ENCODE measurements at regions not wholly inside any gene's neighbourhood (a gene's known extent, or its start where the extent isn't known, plus 50 kb on each side); places are given as distances from the start of the nearest gene placed in this dataset.

GRCh38 chr5:118565335-118565971 lies 422.9 kb downstream of the DTWD2 start:
- H3K27ac ChIP-seq (ENCODE audit: low read length) = no peak overlapping the region
- H3K27me3 ChIP-seq (replicated peaks; ENCODE audit: insufficient read depth, low read length) = no peaks in the 10 kb centered on the region
- H3K4me2 ChIP-seq (ENCODE audit: low read depth, low read length) = no peak overlapping the region
- H4K20me1 ChIP-seq (ENCODE audit: insufficient read depth, low read length) = no peaks in the 10 kb centered on the region
- no peaks in the 10 kb centered on the region for H3K4me1 ChIP-seq (ENCODE audit: low read length)
- H3K9ac ChIP-seq (ENCODE audit: low read length) = no peak overlapping the region
- H3F3A ChIP-seq (ENCODE audit: insufficient read depth, low read length) = no peaks in the 10 kb centered on the region
- DNase-seq = no peak
- no peaks in the 10 kb centered on the region for H3K36me3 ChIP-seq (replicated peaks; ENCODE audit: insufficient read depth, low read length)
- no peaks in the 10 kb centered on the region for H3K9me2 ChIP-seq (replicated peaks; ENCODE audit: insufficient read depth, low read length)
- H3K79me2 ChIP-seq (ENCODE audit: low read length) = no peaks in the 10 kb centered on the region
- no peaks in the 10 kb centered on the region for H3K9me3 ChIP-seq (replicated peaks; ENCODE audit: insufficient read depth, low read length)
- TF ChIP-seq CTCF (IDR thresholded peaks at IDR 0.05; ENCODE audit: low read length) = no peak
- no peak overlapping the region for H2AFZ ChIP-seq (ENCODE audit: low read length)
- H3K4me3 ChIP-seq (ENCODE audit: low read length) = no peak overlapping the region

- Histone ChIP-seq H3K9me2 (replicated peaks; ENCODE audit: insufficient read depth, low read length) (no peaks in the 10 kb centered on the region), H3K4me3 (ENCODE audit: low read length) (no peak overlapping the region), H3K4me2 (ENCODE audit: low read depth, low read length) (no peak overlapping the region), H3K4me1 (ENCODE audit: low read length) (no peaks in the 10 kb centered on the region), H3K27ac (ENCODE audit: low read length) (no peak overlapping the region), H3K27me3 (replicated peaks; ENCODE audit: insufficient read depth, low read length) (no peaks in the 10 kb centered on the region), H3K79me2 (ENCODE audit: low read length) (no peaks in the 10 kb centered on the region), H3F3A (ENCODE audit: insufficient read depth, low read length) (no peaks in the 10 kb centered on the region), H3K36me3 (replicated peaks; ENCODE audit: insufficient read depth, low read length) (no peaks in the 10 kb centered on the region), H2AFZ (ENCODE audit: low read length) (no peak overlapping the region), H3K9ac (ENCODE audit: low read length) (no peak overlapping the region), H4K20me1 (ENCODE audit: insufficient read depth, low read length) (no peaks in the 10 kb centered on the region), H3K9me3 (replicated peaks; ENCODE audit: insufficient read depth, low read length) (no peaks in the 10 kb centered on the region)
- TF ChIP-seq CTCF (IDR thresholded peaks at IDR 0.05; ENCODE audit: low read length) = no peak
- no peak for TF ChIP-seq EZH2phosphoT487 (IDR thresholded peaks at IDR 0.05; ENCODE audit: low read length)
- TF ChIP-seq EZH2 (optimal IDR thresholded peaks at IDR 0.05; ENCODE audit: low read depth, low read length) = no peak
- no peak for DNase-seq
Measured at GRCh38 chr5:118561971-118562370, 426.4 kb downstream of the DTWD2 start.

- TF ChIP-seq EZH2 (optimal IDR thresholded peaks at IDR 0.05; ENCODE audit: low read depth, low read length) (no peak), CTCF (IDR thresholded peaks at IDR 0.05; ENCODE audit: low read length) (no peak), EZH2phosphoT487 (IDR thresholded peaks at IDR 0.05; ENCODE audit: low read length) (no peak)
- Histone ChIP-seq H3K9me3 (replicated peaks; ENCODE audit: insufficient read depth, low read length) (no peaks in the 10 kb centered on the region), H3K4me2 (ENCODE audit: low read depth, low read length) (no peak overlapping the region), H2AFZ (ENCODE audit: low read length) (no peak overlapping the region), H3K79me2 (ENCODE audit: low read length) (no peaks in the 10 kb centered on the region), H3K36me3 (replicated peaks; ENCODE audit: insufficient read depth, low read length) (no peaks in the 10 kb centered on the region), H3K4me3 (ENCODE audit: low read length) (no peak overlapping the region), H3K27ac (ENCODE audit: low read length) (no peak overlapping the region), H3K27me3 (replicated peaks; ENCODE audit: insufficient read depth, low read length) (no peaks in the 10 kb centered on the region), H3K9ac (ENCODE audit: low read length) (no peak overlapping the region), H3F3A (ENCODE audit: insufficient read depth, low read length) (no peaks in the 10 kb centered on the region), H3K9me2 (replicated peaks; ENCODE audit: insufficient read depth, low read length) (no peaks in the 10 kb centered on the region), H4K20me1 (ENCODE audit: insufficient read depth, low read length) (no peaks in the 10 kb centered on the region), H3K4me1 (ENCODE audit: low read length) (no peaks in the 10 kb centered on the region)
- no peak for DNase-seq
Measured at GRCh38 chr5:118561235-118561634, 427.1 kb downstream of the DTWD2 start.
